Limb (tissue), 2 donors: ENCODE measurements at regions not wholly inside any gene's neighbourhood (a gene's known extent, or its start where the extent isn't known, plus 50 kb on each side); places are given as distances from the start of the nearest gene placed in this dataset.
"Not testable (repeated sequence)": the region's sequence is repeated elsewhere in the genome, so short reads cannot be mapped to it uniquely, and the experiment has no call there.

ENCODE experiments used
- DNase-seq, 2 donors: peaks; one replicate each; pipeline ENCODE4 v3.0.0-alpha.2; 2016; ENCODE audit errors: extremely low spot score in 2 of 2

GRCh38 chr12:112615196-112615595, 176.4 kb upstream of the RPH3A start:
- DNase-seq, result no peak

GRCh38 chr12:112616469-112617152, 174.9 kb upstream of the RPH3A start:
- DNase-seq, result no peak

- DNase-seq, result no peak
Observed at GRCh38 chr12:112617153-112617505, 174.4 kb upstream of the RPH3A start.

- DNase-seq, result no peak
Observed at GRCh38 chr12:112627851-112628250, 163.7 kb upstream of the RPH3A start.

- DNase-seq, result not testable (repeated sequence)
Observed at GRCh38 chr12:112631974-112632373, 159.6 kb upstream of the RPH3A start.

GRCh38 chr12:112635036-112635435, 156.5 kb upstream of the RPH3A start:
- no peak for DNase-seq

GRCh38 chr12:112638420-112638819, 153.1 kb upstream of the RPH3A start:
- DNase-seq, result no peak

- DNase-seq, result no peak
Observed at GRCh38 chr12:112645586-112645985, 146.0 kb upstream of the RPH3A start.

- DNase-seq, result no peak
Observed at GRCh38 chr12:112656141-112656540, 135.4 kb upstream of the RPH3A start.

- DNase-seq, result peak; percentile 2 to 46
Observed at GRCh38 chr12:112664569-112664968, 127.0 kb upstream of the RPH3A start.

GRCh38 chr12:112665958-112666357, 125.6 kb upstream of the RPH3A start:
- no peak for DNase-seq

- no peak for DNase-seq
Observed at GRCh38 chr12:112671564-112671963, 120.0 kb upstream of the RPH3A start.

GRCh38 chr12:112674539-112674938, 117.0 kb upstream of the RPH3A start:
- DNase-seq, result no peak

- DNase-seq, result no peak
Observed at GRCh38 chr12:112676507-112676906, 115.0 kb upstream of the RPH3A start.

- DNase-seq, result no peak
Observed at GRCh38 chr12:112677050-112677765, 114.3 kb upstream of the RPH3A start.

GRCh38 chr12:112680993-112681392, 110.6 kb upstream of the RPH3A start:
- no peak for DNase-seq

- no peak for DNase-seq
Observed at GRCh38 chr12:112682586-112682985, 109.0 kb upstream of the RPH3A start.

- DNase-seq, result no peak
Observed at GRCh38 chr12:112684742-112685141, 106.8 kb upstream of the RPH3A start.

GRCh38 chr12:112685321-112685720, 106.2 kb upstream of the RPH3A start:
- DNase-seq, result no peak

- DNase-seq, result no peak
Observed at GRCh38 chr12:112686373-112686772, 105.2 kb upstream of the RPH3A start.

- no peak for DNase-seq
Observed at GRCh38 chr12:112694065-112694464, 97.5 kb upstream of the RPH3A start.

GRCh38 chr12:112697441-112697840, 94.1 kb upstream of the RPH3A start:
- not testable (repeated sequence) for DNase-seq

GRCh38 chr12:112705037-112705632, 86.4 kb upstream of the RPH3A start:
- no peak for DNase-seq
